GM12878 (cell line): ENCODE measurements at regions not wholly inside any gene's neighbourhood (a gene's known extent, or its start where the extent isn't known, plus 50 kb on each side); places are given as distances from the start of the nearest gene placed in this dataset.
"Not testable (repeated sequence)": the region's sequence is repeated elsewhere in the genome, so short reads cannot be mapped to it uniquely, and the experiment has no call there.

Experiments
- ATAC-seq: fragments of 200-7000 bp; cut with Tn5 transposase; 3 replicates; pipeline ENCODE4 v1.9.1; 2020; ENCODE audit warnings: mild to moderate bottlenecking, moderate library complexity
- BruUV-seq: library from RNA; stranded (reverse); fragments of 400-500 nt; replicated peaks from 2 replicates; lab custom pipeline; 2021; lab: Mats Ljungman, UMichigan
- CTCF ChIA-PET: fragments of 300-600 bp; sonication (Branson Sonifier 250); formaldehyde crosslinking; extraction: SDS; loops from one replicate; lab custom pipeline; 2021; ENCODE audit warnings: inconsistent platforms; lab: Yijun Ruan, JAX
- POLR2A ChIA-PET: fragments of 350-600 bp; formaldehyde crosslinking; extraction: SDS; loops from one replicate; lab custom pipeline; 2021; ENCODE audit warnings: inconsistent platforms; lab: Charles Lee
- RAD21 ChIA-PET: fragments of 300-600 bp; sonication (Branson Sonifier 250); formaldehyde crosslinking; loops from one replicate; lab custom pipeline; 2023; ENCODE audit warnings: antibody characterized with exemption; ENCODE audit not compliant: unreplicated experiment; lab: Charles Lee
- SMC1A ChIA-PET: fragments of 300-600 bp; sonication (Branson Sonifier 250); formaldehyde crosslinking; loops from one replicate; lab custom pipeline; 2023; ENCODE audit not compliant: unreplicated experiment, uncharacterized antibody; lab: Charles Lee
- DNase-seq: peaks from one replicate; pipeline ENCODE4 v3.0.0-alpha.2; 2011; ENCODE audit warnings: low read depth, low spot score
- FAIRE-seq: peaks from 3 replicates; lab custom pipeline; 2011; peaks lifted over from hg19 to GRCh38; lab: Jason Lieb, UNC
- H2AFZ ChIP-seq: 2 replicates; pipeline ENCODE4 v1.6.0; 2011; ENCODE audit warnings: low read depth, low read length, control low read depth; ENCODE audit not compliant: control insufficient read depth
- H3K27ac ChIP-seq: 2 replicates; pipeline ENCODE4 v1.5.1; 2011; ENCODE audit warnings: control low read depth; ENCODE audit not compliant: control insufficient read depth, insufficient read depth
- H3K27me3 ChIP-seq, 2 experiments: replicated peaks in 1 of 2; 2 replicates each; pipeline versions ENCODE4 v1.6.0 to v1.6.1; 2011; ENCODE audit warnings: low read length in 1 of 2; ENCODE audit not compliant: control insufficient read depth in 2 of 2, insufficient read depth in 2 of 2
- H3K36me3 ChIP-seq, 2 experiments: 2 replicates each; pipeline ENCODE4 v1.5.1; 2011; ENCODE audit warnings: low read length in 1 of 2; ENCODE audit not compliant: control insufficient read depth in 2 of 2, insufficient read depth in 2 of 2
- H3K4me1 ChIP-seq: 2 replicates; pipeline ENCODE4 v1.6.1; 2011; ENCODE audit warnings: mild to moderate bottlenecking, low read length, moderate library complexity, mixed read lengths; ENCODE audit not compliant: control insufficient read depth, insufficient read depth
- H3K4me2 ChIP-seq: 2 replicates; pipeline ENCODE4 v1.6.0; 2011; ENCODE audit warnings: control low read depth; ENCODE audit not compliant: control insufficient read depth, insufficient read depth
- H3K4me3 ChIP-seq: fragments of 200-600 bp; sonication (generic); 2 replicates; pipeline ENCODE4 v1.5.1; 2016
- H3K79me2 ChIP-seq: 2 replicates; pipeline ENCODE4 v1.6.0; 2011; ENCODE audit warnings: low read length; ENCODE audit not compliant: control insufficient read depth, insufficient read depth
- H3K9ac ChIP-seq: 2 replicates; pipeline ENCODE4 v1.8.0; 2011; ENCODE audit warnings: low read length, control low read depth, mixed read lengths; ENCODE audit not compliant: control insufficient read depth, insufficient read depth
- H3K9me3 ChIP-seq: replicated peaks from 3 replicates; pipeline ENCODE4 v1.5.1; 2011; ENCODE audit warnings: mild to moderate bottlenecking, low read length; ENCODE audit not compliant: control insufficient read depth, insufficient read depth
- H4K20me1 ChIP-seq: 2 replicates; pipeline ENCODE4 v1.6.0; 2011; ENCODE audit not compliant: control insufficient read depth, insufficient read depth
- BCL11A ChIP-seq: IDR thresholded peaks from 2 replicates; pipeline ENCODE4 v1.6.1; 2011; ENCODE audit warnings: low read depth, low read length
- CREM ChIP-seq: IDR thresholded peaks from 2 replicates; pipeline ENCODE4 v1.6.1; 2014; ENCODE audit warnings: antibody characterized with exemption, low read depth
- LARP7 ChIP-seq: fragments of 450-650 bp; IDR thresholded peaks from 2 replicates; pipeline ENCODE4 v1.6.1; 2017; ENCODE audit warnings: mild to moderate bottlenecking
- NFIC ChIP-seq: IDR thresholded peaks from 2 replicates; pipeline ENCODE4 v1.6.1; 2012; ENCODE audit warnings: low read depth, mild to moderate bottlenecking, inconsistent platforms, low read length, moderate library complexity
- NFXL1 ChIP-seq: fragments of 450-650 bp; IDR thresholded peaks from 2 replicates; pipeline ENCODE4 v1.6.1; 2017; ENCODE audit warnings: antibody characterized with exemption, mild to moderate bottlenecking, borderline replicate concordance
- NKRF ChIP-seq: fragments of 450-650 bp; conservative IDR thresholded peaks from 2 replicates; pipeline ENCODE4 v1.6.1; 2017; ENCODE audit warnings: mild to moderate bottlenecking, moderate library complexity
- NR2C1 ChIP-seq: fragments of 450-650 bp; IDR thresholded peaks from 2 replicates; pipeline ENCODE4 v1.6.1; 2017; ENCODE audit warnings: antibody characterized with exemption, mild to moderate bottlenecking, moderate library complexity
- SPI1 ChIP-seq: IDR thresholded peaks from 2 replicates; pipeline ENCODE4 v1.6.1; 2011; ENCODE audit warnings: low read depth, mild to moderate bottlenecking, low read length, moderate library complexity, borderline replicate concordance; ENCODE audit not compliant: insufficient read depth
- ZBTB40 ChIP-seq: fragments of 450-650 bp; IDR thresholded peaks from 2 replicates; pipeline ENCODE4 v1.6.1; 2016; ENCODE audit warnings: mild to moderate bottlenecking, moderate library complexity, borderline replicate concordance
- ZNF274 ChIP-seq: IDR thresholded peaks from one replicate; pipeline ENCODE4 v1.8.0; 2011; ENCODE audit not compliant: insufficient read length, insufficient read depth
- WGBS: methylation state at CpG from one replicate; pipeline ENCODE4 v1.1.6; 2016; ENCODE audit warnings: low lambda C conversion rate; ENCODE audit not compliant: insufficient replicate concordance, insufficient coverage; ENCODE audit errors: missing lambda C conversion rate; 5-methylcytosine and 5-hydroxymethylcytosine counted together
- in situ Hi-C: fragments of 300-500 bp; cut with MboI; formaldehyde crosslinking; loops from 9 replicates; pipeline ENCODE4 v1.14.3; 2018; ENCODE audit warnings: mixed read lengths
- intact Hi-C: fragments of 100-400 bp; cut with micrococcal nuclease; formaldehyde crosslinking; loops from one replicate; pipeline ENCODE4 v1.14.2; 2022; ENCODE audit not compliant: unreplicated experiment

DNA sequence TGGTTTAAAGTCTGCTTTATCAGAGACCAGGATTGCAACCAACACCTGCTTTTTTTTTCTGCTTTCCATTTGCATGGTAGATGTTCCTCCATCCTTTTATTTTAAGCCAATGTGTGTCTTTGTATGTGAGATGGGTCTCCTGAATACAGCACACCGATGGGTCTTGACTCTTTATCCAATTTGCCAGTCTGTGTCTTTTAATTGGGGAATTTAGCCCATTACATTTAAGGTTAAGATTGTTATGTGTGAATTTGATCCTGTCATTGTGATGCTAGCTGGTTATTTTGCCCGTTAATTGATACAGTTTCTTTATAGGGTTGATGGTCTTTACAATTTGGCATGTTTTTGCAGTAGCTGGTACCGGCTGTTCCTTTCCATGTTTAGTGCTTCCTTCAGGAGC lies 128.4 kb downstream of the ADCYAP1 start:
- H4K20me1 ChIP-seq, BruUV-seq, intact Hi-C loops, ATAC-seq, RAD21 ChIA-PET, H2AFZ ChIP-seq, H3K9me3 ChIP-seq, H3K36me3 ChIP-seq, FAIRE-seq, in situ Hi-C loops, POLR2A ChIA-PET, H3K4me3 ChIP-seq, H3K4me1 ChIP-seq, H3K79me2 ChIP-seq, H3K27me3 ChIP-seq, H3K9ac ChIP-seq, CTCF ChIA-PET, H3K27ac ChIP-seq, SMC1A ChIA-PET, H3K4me2 ChIP-seq, DNase-seq: not testable (repeated sequence)
- 13% methylated on average over 3 of the region's 3 CpGs for WGBS

- in situ Hi-C loops, result no loop called here
Observed at GRCh38 chr18:1034971-1035370, 130.3 kb downstream of the ADCYAP1 start.

More at GRCh38 chr18:1034971-1035370, 130.3 kb downstream of the ADCYAP1 start:
- TF ChIP-seq ZBTB40 (no peak), SPI1 (no peak), CREM (no peak), NFXL1 (no peak), ZNF274 (no peak), LARP7 (no peak), NFIC (no peak), NR2C1 (no peak), BCL11A (no peak), NKRF (no peak)
- TF ChIP-seq, all 136 proteins: peak for 0
- ATAC-seq (no peak), FAIRE-seq (no peak), DNase-seq (no peak)
- no peak overlapping the region for H3K27ac ChIP-seq
- H3K36me3 ChIP-seq, result no peaks in the 10 kb centered on the region
- H3K79me2 ChIP-seq, result no peaks in the 10 kb centered on the region
- ChIA-PET POLR2A (no interaction called here), CTCF (no interaction called here), RAD21 (no interaction called here), SMC1A (no interaction called here)
- H3K4me2 ChIP-seq, result no peak overlapping the region
- 5% methylated on average over 6 of the region's 6 CpGs for WGBS
- no peak overlapping the region for H2AFZ ChIP-seq
- no peaks in the 10 kb centered on the region for H3K27me3 ChIP-seq
- H3K9me3 ChIP-seq, result no peaks in the 10 kb centered on the region
- BruUV-seq, result no TSS peak
- no peaks in the 10 kb centered on the region for H4K20me1 ChIP-seq
- H3K9ac ChIP-seq, result no peak overlapping the region
- no peaks in the 10 kb centered on the region for H3K4me1 ChIP-seq
- no peak overlapping the region for H3K4me3 ChIP-seq
- intact Hi-C loops, result no loop called here
